Left cardiac atrium (tissue), 4 donors: ENCODE measurements at regions not wholly inside any gene's neighbourhood (a gene's known extent, or its start where the extent isn't known, plus 50 kb on each side); places are given as distances from the start of the nearest gene placed in this dataset.
"Not testable (repeated sequence)": the region's sequence is repeated elsewhere in the genome, so short reads cannot be mapped to it uniquely, and the experiment has no call there.

ENCODE experiments used
- ATAC-seq, 2 donors: fragments of 200-7000 bp; cut with Tn5 transposase; one replicate each; pipeline ENCODE4 v1.9.1; 2020; ENCODE audit warnings: mild to moderate bottlenecking in 2 of 2, moderate library complexity in 2 of 2
- DNase-seq: peaks from one replicate; pipeline ENCODE4 v3.0.0-alpha.2; 2020
- intact Hi-C, 2 donors: fragments of 100-400 bp; cut with DNase I; formaldehyde crosslinking; loops; one replicate each; pipeline versions ENCODE4 v1.14.1 to v1.15.1; 2022 to 2023
- donor health status: DM: no; HTN: yes; CAD: no.
- donor health status: DM: no; HTN: yes; CAD: no; lungs with severe emphysema.
- donor health status: DM: yes; HTN: yes; CAD: no.
- donor health status: Dilated cardiomyopathy.

DNA sequence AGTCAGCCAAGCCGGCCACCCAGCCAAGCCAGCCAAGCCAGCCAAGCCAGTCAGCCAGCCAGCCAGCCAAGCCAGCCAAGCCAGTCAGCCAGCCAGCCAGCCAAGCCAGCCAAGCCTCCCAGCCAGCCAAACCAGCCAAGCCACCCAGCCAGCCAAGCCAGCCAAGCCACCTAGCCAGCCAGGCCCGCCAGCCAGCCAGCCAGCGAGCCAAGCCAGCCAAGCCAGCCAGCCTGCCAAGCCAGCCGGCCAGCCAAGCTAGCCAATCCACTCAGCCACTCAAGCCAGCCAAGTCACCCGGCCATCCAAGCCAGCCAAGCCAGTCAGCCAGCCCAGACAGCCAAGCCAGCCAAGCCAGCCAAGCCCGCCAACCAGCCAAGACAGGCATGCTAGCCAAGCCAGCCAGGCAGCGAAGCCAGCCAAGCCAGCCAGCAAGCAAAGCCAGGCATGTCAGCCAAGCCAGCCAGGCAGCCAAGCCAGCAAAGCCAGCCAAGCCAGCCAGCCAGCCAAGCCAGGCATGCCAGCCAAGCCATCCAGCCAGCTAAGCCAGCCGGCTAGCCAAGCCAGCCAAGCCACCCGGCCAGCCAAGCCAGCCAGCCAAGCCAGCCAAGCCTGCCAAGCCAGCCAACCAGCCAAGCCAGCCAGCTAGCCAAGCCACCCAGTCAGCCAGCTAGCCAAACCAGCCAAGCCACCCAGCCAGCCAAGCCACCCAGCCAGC, 351.2 kb upstream of the PLGLB2 start:
- intact Hi-C loops, DNase-seq, ATAC-seq: not testable (repeated sequence)

DNA sequence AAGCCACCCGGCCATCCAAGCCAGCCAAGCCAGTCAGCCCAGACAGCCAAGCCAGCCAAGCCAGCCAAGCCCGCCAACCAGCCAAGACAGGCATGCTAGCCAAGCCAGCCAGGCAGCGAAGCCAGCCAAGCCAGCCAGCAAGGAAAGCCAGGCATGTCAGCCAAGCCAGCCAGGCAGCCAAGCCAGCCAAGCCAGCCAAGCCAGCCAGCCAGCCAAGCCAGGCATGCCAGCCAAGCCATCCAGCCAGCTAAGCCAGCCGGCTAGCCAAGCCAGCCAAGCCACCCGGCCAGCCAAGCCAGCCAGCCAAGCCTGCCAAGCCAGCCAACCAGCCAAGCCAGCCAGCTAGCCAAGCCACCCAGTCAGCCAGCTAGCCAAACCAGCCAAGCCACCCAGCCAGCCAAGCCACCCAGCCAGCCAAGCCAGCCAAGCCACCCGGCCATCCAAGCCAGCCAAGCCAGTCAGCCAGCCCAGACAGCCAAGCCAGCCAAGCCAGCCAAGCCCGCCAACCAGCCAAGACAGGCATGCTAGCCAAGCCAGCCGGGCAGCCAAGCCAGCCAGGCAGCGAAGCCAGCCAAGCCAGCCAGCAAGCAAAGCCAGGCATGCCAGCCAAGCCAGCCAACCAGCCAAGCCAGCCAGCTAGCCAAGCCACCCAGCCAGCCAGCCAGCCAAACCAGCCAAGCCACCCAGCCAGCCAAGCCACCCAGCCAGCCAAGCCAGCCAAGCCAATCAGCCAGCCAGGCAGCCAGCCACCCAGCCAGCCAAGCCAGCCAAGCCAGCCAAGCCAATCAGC, 350.4 kb upstream of the PLGLB2 start:
- ATAC-seq, intact Hi-C loops, DNase-seq: not testable (repeated sequence)

DNA sequence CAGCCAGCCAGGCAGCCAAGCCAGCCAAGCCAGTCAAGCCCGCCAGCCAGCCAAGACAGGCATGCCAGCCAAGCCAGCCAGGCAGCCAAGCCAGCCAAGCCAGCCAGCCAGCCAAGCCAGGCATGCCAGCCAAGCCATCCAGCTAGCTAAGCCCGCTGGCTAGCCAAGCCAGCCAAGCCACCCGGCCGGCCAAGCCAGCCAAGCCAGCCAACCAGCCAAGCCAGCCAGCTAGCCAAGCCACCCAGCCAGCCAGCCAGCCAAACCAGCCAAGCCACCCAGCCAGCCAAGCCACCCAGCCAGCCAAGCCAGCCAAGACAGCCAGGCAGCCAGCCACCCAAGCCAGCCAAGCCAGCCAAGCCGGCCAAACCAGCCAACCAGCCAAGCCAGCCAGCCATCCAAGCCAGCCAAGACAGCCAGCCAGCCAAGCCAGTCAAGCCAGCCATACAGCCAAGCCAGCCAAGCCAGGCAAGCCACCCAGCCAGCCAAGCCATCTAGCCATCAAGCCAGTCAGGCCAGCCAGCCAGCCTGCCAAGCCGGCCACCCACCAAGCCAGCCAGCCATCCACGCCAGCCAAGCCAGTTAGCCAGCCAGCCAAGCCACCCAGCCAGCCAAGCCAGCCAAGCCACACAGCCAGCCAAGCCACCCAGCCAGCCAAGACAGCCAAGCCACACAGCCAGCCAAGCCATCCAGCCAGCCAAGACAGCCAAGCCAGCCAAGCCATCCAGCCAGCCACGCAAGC, 349.2 kb upstream of the PLGLB2 start:
- ATAC-seq, DNase-seq, intact Hi-C loops: not testable (repeated sequence)

DNA sequence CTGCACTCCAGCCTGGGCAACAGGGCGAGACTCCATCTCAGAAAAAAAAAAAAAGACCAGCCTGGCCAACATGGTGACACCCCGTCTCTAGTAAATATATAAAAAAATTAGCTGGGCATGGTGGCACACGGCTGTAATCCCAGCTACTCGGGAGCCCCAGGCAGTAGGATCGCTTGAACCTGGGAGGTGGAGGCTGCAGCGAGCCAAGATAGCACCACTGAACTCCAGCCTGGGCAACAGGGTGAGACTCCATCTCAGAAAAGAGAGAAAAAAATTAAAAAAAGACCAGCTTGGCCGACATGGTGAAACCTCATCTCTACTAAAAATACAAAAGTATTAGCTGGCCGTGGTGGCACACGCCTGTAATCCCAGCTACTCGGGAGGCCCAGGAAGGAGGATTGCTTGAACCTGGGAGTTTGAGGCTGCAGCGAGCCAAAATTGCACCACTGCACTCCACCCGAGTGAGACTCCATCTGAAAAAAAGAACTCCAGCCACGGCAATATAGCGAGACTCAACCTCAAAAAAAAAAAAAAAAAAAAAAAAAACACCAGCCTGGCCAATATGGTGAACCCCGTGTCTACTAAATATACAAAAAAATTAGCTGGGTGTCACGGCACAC, 346.1 kb upstream of the PLGLB2 start:
- no peak for DNase-seq

DNA sequence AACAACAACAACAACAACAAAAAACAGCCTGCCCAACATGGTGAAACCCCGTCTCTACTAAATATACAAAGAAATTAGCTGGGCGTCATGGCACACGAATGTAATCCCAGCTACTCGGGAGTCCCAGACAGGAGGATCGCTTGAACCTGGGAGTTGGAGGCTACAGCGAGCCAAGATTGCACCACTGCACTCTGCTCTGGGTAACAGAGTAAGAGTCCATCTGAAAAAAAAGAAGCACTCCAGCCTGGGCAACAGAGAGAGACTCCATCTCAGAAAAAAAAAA, 344.1 kb upstream of the PLGLB2 start:
- intact Hi-C loops = no loop called here
- ATAC-seq = no peak
- DNase-seq = no peak

More for the DNA sequence above, 346.1 kb upstream of the PLGLB2 start:
- intact Hi-C loops = no loop called here
- no peak for ATAC-seq

DNA sequence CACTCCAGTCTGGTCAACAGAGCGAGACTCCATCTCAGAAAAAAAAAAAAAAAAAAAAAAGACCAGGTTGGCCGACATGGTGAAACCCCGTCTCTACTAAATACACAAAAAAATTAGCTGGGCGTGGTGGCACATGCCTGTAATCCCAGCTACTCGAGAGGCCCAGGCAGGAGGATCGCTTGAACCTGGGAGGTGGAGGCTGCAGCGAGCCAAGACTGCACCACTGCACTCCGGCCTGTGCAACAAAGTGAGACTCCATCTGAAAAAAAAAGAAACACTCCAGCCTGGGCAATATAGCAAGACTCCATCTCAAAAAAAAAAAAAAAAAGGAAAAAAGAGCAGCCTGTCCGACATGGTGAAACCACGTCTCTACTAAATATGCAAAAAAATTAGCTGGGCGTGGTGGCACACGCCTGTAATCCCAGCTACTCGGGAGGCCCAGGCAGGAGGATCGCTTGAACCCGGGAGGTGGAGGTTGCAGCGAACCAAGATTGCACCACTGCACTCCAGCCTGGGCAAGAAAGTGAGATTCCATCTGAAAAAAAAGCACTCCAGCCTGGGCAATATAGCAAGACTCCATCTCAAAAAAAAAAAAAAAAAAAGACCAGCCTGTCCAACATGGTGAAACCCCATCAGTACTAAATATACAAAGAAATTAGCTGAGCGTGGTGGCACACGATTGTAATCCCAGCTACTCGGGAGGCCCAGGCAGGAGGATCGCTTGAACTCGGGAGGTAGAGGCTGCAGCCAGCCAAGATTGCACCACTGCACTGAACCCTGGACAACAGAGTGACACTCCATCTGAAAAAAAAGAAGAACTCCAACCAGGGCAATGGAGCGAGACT, 343.3 kb upstream of the PLGLB2 start:
- intact Hi-C loops, DNase-seq, ATAC-seq: not testable (repeated sequence)

DNA sequence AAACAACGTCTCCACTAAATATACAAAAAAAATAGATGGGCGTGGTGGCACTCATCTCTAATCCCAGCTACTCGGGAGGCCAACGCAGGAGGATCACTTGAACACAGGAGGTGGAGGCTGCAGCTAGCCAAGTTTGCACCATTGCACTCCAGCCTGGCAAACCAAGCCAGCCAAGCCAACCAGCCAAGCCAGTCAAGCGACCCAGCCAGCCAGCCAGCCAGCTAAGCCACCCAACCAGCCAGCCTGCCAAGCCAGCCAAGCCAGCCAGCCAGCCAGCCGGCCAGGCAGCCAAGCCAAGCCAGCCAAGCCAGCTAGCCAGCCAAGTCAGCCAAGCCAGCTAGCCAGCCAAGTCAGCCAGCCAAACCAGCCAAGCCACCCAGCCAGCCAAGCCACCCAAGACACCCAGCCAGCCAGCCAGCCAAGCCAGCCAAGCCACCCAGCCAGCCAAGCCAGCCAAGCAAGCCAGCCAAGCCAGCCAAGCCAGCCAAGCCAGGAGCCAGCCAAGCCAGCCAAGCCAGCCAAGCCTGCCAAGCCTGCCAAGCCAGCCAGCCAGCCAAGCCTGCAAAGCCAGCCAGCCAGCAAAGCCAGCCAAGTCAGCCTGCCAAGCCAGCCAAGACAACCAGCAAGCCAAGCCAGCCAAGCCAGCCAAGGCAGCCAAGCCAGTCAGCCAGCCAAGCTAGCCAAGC, 342.2 kb upstream of the PLGLB2 start:
- DNase-seq, intact Hi-C loops, ATAC-seq: not testable (repeated sequence)

DNA sequence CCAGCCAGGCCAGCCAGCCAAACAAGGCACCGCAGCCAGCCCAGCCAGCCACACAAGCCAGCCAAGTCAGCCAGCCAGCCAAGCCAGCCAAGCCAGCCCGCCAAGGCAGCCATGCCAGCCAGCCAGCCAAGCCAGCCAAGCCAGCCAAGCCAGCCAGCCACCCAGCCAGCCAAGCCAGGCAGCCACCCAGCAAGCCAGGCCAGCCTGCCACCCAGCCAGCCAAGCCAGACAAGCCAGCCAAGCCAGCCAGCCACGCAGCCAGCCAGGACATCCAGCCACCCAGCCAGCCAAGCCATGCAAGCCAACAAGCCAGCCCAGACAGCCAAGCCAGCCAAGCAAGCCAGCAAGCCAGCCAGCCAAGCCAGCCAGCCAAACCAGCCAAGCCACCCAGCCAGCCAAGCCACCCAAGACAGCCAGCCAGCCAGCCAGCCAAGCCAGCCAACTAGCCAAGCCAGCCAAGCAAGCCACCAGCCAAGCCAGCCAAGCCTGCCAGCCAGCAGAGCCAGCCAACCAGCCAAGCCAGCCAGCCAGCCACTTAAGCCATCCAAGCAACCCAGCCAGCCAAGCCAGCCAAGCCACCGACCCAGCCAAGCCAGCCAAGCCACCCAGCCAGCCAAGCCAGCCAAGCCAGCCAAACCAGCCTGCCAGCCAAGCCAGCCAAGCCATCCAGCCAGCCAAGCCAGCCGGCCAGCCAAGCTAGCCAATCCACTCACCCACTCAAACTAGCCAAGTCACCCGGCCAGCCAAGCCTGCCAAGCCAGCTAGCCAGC, 341.3 kb upstream of the PLGLB2 start:
- intact Hi-C loops, DNase-seq, ATAC-seq: not testable (repeated sequence)

DNA sequence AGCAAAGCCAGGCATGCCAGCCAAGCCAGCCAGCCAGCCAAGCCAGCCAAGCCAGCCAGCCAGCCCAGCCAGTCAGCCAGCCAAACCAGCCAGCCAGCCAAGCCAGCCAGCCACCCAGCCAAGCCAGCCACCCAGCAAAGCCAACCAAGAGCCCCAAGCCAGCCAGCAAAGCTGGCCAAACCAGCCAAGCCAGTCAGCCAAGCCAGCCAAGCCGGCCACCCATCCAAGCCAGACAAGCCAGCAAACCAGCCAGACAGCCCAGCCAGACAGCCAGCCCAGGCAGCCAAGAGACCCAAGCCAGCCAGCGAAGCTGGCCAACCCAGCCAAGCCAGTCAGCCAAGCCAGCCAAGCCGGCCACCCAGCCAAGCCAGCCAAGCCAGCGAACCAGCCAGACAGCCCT, 338.3 kb upstream of the PLGLB2 start:
- ATAC-seq, DNase-seq, intact Hi-C loops: not testable (repeated sequence)

DNA sequence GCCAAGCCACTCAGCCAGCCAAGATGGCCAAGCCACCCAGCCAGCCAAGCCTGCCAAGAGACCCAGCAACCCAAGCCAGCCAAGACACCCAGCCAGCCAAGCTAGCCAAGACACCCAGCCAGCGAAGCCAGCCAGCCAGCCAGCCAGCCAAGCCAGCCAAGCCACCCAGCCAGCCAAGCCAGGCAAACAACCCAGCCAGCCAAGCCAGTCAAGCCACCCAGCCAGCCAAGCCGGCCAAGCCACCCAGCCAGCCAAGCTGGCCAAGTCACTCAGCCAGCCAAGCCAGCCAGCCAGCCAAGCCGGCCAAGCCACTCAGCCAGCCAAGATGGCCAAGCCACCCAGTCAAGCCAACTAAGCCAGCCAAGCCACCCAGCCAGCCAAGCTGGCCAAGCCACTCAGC, 337.5 kb upstream of the PLGLB2 start:
- intact Hi-C loops, DNase-seq, ATAC-seq: not testable (repeated sequence)

DNA sequence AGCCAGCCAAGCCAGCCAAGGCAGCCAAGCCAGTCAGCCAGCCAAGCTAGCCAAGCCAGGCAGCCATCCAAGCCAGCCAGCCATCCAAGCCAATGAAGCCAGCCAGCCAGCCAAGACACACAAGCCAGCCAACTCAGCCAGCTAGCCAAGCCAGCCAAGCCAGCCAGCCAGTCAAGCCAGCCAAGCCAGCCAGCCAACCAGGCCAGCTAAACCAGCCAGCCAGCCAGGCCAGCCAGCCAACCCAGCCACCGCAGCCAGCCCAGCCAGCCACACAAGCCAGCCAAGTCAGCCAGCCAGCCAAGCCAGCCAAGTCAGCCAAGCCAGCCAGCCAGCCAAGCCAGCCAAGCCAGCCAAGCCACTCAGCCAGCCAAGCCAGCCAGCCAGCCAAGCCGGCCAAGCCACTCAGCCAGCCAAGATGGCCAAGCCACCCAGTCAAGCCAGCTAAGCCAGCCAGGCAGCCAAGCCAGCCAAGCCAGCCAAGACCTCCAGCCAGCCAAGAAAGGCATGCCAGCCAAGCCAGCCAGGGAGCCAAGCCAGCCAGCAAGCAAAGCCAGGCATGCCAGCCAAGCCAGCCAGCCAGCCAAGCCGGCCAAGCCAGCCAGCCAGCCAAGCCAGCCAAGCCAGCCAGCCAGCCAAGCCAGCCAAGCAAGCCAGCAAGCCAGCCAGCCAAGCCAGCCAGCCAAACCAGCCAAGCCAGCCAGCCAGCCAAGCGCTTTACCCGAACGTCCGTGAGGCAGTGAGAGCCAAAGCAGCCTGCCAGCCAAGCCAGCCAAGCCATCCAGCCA, 335.7 kb upstream of the PLGLB2 start:
- intact Hi-C loops, DNase-seq, ATAC-seq: not testable (repeated sequence)

DNA sequence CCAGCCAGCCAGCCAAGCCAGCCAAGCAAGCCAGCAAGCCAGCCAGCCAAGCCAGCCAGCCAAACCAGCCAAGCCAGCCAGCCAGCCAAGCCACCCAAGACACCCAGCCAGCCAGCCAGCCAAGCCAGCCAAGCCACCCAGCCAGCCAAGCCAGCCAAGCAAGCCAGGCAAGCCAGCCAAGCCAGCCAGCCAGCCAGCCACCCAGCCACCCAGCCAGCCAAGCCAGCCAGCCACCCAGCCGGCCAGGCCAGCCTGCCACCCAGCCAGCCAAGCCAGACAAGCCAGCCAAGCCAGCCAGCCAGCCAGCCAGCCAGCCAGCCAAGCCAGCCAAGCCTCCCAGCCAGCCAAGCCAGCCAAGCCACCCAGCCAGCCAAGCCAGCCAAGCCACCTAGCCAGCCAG, 333.6 kb upstream of the PLGLB2 start:
- ATAC-seq, intact Hi-C loops, DNase-seq: not testable (repeated sequence)

DNA sequence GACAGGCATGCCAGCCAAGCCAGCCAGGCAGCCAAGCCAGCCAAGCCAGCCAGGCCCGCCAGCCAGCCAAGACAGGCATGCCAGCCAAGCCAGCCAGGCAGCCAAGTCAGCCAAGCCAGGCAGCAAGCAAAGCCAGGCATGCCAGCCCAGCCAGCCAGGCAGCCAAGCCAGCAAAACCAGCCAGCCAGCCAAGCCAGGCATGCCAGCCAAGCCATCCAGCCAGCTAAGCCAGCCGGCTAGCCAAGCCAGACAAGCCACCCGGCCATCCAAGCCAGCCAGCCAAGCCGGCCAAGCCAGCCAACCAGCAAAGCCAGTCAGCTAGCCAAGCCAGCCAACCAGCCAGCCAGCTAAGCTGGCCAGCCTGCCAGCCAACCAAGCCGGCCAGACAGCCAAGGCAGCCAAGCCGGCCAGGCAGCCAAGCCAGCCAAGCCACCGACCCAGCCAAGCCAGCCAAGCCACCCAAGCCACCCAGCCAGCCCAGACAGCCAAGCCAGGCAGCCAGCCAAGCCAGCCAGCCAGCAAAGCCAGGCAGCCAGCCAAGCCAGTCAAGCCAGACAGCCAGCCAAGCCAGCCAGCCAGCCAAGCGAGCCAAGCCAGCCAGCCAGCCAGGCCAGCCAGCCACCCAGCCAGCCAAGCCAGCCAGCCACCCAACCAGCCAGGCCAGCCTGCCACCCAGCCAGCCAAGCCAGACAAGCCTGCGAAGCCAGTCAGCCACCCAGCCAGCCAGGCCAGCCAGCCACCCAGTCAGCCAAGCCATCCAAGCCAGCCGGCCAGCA, 332.9 kb upstream of the PLGLB2 start:
- not testable (repeated sequence) for ATAC-seq, DNase-seq

DNA sequence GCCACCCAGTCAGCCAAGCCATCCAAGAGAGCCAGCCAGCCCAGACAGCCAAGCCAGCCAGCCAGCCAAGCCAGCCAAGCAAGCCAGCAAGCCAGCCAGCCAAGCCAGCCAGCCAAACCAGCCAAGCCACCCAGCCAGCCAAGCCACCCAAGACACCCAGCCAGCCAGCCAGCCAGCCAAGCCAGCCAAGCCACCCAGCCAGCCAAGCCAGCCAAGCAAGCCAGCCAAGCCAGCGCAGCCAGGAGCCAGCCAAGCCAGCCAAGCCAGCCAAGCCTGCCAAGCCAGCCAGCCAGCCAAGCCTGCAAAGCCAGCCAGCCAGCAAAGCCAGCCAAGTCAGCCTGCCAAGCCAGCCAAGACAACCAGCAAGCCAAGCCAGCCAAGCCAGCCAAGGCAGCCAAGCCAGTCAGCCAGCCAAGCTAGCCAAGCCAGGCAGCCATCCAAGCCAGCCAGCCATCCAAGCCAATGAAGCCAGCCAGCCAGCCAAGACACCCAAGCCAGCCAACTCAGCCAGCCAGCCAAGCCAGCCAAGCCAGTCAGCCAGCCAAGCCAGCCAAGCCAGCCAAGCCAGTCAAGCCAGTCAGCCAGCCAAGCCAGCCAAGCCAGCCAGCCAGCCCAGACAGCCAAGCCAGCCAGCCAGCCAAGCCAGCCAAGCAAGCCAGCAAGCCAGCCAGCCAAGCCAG, 332.2 kb upstream of the PLGLB2 start:
- ATAC-seq, intact Hi-C loops, DNase-seq: not testable (repeated sequence)

More for the DNA sequence above, 332.9 kb upstream of the PLGLB2 start:
- intact Hi-C loops = not testable (repeated sequence)

DNA sequence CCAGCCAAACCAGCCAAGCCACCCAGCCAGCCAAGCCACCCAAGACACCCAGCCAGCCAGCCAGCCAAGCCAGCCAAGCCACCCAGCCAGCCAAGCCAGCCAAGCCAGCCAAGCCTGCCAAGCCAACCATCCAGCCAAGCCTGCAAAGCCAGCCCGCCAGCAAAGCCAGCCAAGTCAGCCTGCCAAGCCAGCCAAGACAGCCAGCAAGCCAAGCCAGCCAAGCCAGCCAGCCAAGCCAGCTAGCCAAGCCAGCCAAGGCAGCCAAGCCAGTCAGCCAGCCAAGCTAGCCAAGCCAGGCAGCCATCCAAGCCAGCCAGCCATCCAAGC, 331.7 kb upstream of the PLGLB2 start:
- ATAC-seq, intact Hi-C loops, DNase-seq: not testable (repeated sequence)
